Germinal center (tissue), 1 donor: ENCODE measurements at regions not wholly inside any gene's neighbourhood (a gene's known extent, or its start where the extent isn't known, plus 50 kb on each side); places are given as distances from the start of the nearest gene placed in this dataset.

ENCODE experiments used
- DNase-seq: peaks from one replicate; pipeline ENCODE4 v3.0.0; 2012; ENCODE audit warnings: mixed read lengths, low spot score

DNA sequence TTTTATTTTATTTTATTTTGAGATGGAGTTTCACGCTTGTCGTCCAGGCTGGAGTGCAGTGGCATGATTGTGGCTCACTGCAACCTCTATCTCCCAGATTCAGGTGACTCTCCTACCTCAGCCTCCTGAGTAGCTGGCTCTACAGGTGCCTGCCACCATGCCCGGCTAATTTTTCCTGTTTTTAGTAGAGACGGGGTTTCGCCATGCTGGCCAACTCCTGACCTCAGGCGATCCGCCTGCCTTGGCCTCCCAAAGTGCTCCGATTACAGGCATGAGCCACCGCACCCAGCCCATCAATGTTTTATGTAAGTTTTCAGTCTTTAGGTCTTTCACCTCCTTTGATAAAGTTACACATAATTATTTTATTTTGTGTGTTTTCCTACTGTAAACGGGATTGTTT, 154.6 kb downstream of the COPRS start:
- DNase-seq, result no peak

DNA sequence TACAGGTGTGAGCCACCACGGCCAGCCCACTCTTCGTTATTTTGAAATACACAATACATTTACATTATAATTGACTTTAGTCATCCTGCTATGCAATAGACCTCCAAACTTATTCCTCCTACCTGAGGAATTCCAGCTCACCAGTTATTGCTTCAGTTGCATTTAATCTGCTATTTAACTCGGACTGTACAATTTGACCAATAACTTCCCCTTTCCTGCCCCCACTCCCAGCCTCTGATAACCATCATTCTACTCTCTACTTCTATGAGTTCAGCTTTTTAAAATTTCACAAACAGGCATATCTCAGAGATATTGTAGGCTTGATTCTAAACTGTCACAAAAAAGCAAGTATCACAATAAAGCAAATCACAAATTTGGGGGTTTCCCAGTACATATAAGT, 157.0 kb downstream of the COPRS start:
- no peak for DNase-seq

DNA sequence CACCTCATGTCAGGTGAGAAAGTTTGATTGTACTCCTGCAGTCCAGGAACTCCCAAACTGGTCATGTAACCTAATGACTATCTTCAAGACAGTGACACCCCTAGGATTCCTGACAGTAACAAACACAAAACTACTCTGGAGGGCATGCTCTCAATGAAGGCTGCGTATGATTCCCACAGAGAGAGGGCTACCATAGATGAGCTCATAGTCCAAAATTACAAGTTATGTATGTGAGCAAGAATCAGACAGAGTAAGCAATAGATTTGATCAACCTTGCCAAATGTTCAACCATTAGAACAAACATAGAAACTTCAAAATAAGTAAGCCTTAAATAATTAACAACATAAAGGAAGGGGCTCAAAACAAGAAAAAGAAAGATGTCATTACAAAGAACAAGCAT, 158.1 kb downstream of the COPRS start:
- DNase-seq, result no peak

DNA sequence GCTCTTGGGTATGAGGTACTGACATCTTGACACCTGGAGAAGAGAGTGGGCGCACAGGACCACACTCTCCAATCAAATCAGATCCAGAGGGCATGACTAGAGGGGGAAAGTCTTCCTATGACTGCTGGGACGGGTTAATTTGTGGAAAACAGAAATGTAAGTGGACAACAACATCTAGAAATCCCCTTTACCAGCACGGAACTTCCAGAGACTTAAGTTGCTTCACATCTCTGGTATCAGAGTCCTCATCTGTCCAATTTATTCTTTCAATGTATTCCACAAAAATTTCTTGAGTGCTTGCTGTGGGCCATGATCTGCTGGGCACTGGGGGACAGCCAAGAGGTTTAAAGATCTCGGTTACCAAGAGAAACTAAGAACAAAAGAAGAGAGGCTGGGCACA, 159.2 kb downstream of the COPRS start:
- no peak for DNase-seq

DNA sequence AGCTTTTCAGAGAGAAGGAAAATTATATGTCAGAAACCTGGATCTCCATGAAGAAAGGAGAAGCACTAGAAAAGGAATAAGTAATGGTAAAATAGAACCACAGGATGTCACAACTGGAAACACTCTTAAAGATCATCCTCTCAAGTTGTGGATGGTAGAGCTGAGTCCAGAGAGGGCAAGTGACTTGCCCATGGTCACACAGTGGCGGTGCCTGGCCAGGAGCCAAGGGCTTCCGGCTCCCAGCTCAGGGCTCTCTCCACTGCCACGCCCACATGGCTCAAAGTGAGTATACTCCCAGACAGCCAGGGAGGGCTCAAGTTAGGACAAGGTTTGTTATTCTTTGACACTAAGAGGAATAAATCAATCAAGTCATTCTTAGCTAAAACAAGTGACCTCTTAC, 159.8 kb downstream of the COPRS start:
- no peak for DNase-seq

DNA sequence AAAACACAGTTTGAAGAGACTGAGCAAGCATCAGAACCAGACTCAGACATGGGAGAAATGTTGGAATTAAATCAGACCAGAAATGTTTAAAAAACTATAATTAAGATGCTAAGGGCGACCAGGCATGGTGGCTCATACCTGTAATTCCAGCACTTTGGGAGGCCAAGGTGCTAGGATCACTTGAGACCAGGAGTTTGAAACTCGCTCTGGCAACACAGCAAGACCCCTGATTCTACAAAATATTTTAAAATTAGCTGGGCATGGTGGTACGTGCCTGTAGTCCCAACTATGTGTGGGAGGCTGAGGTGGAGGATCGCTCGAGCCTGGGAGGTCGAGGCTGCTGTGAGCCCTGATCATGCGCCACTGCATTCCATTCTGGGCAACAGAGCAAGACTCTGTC, 160.3 kb downstream of the COPRS start:
- DNase-seq, result no peak

DNA sequence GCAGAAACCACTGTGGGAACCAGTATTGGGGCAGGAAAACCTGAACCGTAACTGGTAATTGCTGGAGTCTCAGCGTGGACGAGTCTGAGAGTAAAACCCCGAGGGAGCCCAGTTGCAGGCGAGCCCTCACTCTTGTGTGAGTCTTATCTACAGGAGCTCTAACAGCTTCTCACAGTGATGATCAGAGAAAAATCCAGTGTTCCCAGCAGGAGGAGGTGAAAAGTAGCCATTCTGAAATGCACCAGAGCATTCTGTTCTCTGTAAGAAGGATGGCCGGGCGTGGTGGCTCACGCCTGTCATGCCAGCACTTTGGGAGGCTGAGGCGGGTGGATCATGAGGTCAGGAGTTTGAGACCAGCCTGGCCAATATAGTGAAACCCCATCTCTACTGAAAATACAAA, 161.2 kb downstream of the COPRS start:
- DNase-seq, result no peak

DNA sequence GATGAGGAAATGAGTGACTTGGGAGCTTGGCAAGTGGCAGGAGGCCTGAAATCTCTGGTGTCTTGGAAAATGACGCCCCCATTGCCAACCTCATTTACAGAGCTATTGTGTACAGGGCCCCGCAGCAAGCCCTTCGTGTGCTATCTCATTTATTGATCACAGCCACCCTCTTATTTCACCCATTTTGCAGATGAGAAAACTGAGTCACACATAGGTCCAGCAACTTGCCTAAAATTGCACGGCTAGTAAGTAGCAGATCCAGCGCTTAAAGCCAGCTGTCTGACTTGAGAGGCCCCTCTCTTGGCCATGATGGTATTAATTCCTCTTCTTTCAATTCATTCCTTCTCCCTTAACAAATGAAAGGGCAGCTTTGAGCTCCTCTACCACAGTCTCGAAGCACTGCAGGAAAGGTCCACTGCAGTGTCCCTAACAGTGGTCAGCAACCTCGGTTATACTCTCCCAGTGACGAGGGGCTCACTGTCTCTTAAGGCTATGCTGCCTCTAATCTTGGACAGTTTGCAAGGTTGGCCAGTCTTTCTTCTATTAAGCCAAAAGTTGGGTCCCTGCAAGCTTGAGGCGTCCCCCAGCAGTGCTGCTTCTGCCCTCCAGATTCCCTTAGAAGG, 162.2 kb downstream of the COPRS start:
- no peak for DNase-seq

DNA sequence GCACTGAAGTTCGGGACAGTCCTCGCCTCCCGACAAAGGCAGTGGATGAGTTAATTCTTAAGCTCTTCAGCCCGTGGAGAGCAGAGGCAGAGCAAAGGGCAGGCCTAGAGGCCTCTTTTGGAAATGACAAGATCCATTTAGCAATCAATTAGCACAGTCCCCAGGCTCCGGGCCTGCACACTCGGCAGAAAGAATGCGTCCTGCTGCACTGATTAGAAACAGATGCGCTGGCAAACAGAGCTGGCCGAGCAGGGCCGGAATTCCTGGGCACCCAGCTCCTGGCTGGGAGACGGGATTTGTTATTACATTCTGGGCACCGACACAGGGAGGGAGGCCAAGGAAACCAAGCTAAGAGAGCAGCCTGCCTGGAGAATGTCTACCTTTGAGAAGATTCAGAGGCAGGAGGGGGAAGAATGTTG, 162.9 kb downstream of the COPRS start:
- DNase-seq, result no peak

DNA sequence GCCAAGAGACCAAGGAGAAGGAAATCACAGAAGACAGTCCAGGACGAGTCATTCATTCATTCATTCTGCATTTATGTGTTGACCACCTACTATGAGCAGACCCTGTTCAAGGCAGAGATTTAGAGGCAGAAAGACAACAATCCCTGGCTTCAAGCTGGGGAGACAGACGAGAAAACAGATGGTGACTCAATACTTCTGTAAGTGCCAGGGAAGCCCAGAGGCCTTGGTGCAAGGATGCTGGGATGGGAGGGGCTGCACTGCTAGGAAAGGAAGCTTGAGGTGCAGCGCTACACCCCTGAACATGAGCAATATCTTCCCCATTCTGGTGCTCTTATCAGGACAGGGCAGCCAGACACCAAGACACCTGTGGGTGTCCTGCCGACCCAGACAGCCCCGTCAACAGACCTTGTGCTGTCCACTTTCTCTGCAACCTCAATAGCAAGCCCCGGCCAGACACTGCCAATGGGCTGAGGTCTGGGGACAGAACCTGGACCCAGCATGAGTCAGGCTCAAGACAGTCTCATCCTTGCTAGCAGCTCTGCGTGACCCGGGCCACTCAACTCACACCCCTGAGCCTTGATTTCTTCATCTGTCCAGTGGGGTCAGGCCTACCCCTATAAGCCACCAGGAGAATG, 163.5 kb downstream of the COPRS start:
- DNase-seq, result no peak

DNA sequence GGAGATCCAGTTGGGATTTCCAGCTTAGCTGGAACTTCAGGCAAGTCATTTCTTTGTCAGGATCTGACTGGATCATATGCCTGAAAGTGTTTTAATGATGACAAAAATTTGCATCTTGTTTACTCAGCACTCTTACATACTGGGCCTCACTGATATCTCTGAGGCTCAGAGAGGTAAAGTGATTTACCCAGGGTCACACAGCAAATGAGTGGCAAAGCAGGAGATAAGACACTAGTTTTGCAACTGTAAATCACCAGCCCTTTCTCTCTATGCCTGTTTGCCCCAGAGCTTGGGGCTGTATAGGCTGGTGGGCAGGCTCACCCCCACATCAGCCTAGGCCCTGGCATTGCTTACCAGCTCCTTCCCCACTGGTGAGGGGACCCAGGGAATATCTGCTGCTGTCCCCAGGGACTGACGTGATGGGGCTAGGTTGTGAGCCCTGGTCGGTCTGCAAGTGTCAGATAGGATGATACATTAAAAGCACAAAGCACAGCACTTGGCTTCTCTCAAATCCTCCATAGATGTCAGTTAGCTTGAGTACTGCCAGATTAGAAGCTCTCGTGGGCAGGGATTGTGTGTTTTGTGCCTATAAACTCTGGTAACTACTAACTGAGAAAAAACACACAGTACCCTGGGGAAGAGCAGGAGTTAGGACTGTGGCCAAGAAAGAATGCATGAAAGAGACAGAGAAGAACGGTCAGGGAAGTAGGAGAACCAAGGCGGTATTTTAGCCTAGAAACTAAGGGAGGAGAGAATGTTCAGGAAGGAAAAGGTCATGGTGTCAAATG, 165.4 kb downstream of the COPRS start:
- no peak for DNase-seq

DNA sequence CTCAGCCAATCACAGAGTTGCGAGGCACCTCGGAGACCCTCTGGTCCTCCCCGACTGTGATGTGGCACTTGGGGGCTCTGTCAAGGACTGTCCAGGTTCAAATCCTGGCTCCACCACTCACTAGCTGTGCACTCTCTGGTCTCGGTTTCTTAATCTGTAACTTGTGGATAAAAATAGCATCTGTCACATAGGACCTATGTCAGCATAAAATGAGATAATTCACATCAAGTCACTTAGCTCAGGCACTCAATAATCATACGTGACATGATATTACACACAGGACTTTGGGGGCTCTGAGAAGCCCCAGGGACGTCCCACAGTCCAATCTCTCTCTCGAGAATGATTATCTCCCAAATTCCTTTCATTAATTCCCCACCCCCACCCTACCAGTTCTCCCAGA, 166.4 kb downstream of the COPRS start:
- no peak for DNase-seq

DNA sequence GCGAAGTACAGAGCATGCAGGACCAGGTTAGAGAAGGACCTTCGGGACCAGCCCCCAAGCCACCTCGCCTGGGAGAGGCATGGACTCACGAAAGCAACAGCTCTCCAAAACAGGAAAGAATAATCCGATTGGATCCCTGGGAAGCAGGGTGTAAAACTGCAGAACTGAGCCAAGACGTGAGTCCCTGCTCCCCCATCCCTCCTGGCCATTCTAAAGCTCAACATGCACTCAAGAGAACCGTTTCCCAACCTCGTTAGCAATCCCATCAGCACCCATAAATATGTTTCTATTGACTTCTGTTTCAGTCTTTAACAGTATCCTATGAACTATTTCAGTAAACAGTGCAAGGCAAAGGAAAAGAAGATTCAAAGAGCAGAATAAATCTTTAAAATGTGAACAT, 167.0 kb downstream of the COPRS start:
- no peak for DNase-seq

DNA sequence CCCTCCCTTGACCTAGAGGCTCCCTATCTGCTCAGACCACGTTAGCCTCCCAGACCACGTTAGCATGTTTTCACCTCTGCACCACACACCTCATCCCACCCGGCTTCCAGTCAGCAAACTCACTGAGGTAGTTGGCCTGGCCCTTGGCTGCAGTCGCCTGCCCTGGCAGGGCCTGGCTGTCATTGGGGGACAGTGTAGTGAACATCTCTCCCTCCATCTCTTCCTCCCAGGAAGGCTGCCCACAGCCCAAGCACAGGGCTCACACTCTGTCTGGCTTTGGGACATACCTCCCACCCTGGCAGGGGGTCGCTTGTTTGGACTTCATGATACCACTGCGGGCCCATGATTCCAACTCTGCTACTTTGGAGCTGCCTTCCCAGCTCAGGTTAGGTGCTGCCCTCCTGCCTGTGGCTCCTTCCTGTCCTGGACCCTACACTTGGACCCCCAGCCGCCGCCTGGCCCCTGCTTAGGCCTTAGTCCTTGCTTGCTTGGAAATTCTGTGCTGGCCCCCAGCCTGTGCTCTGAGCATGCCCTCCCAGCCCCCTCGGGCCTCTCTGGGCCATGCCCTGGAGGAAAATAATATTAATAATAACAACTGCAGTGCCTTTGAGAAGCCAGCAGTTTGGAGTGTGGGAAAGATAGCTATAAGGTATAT, 167.7 kb downstream of the COPRS start:
- DNase-seq, result no peak

DNA sequence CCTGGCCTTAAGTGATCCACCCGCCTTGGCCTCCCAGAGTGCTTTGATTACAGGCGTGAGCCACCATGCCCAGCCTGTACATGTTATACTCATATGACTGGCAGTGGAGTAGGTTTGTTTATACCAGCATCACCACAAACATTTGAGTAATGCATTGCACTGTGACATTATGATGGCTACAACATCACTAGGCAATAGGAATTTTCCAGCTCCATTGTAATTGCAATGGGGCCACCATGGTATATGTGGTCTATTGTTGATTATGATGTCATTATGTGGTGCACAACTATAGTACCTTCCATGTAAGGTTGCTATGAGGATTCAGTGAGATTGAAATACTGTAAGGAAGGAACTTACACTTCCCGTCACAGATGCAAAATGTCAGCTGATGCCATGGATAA, 168.9 kb downstream of the COPRS start:
- DNase-seq, result no peak

DNA sequence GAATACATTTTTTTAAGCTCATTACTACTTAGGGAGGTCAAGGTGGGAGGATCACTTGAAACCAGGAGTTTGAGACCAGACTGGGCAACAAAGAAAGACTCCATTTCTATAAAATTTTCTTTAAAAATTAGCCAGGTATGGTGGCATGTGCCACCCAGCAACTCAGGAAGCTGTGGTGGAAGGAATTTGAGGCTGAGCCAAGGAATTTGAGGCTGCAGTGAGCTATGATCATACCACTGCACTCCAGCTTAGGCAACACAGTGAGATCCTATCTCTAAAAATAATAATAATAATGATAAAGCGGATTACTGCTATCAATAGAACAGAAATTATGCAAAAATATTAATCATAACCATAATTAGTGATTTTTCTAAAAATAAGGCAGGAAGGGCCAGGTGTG, 170.3 kb downstream of the COPRS start:
- DNase-seq, result no peak

DNA sequence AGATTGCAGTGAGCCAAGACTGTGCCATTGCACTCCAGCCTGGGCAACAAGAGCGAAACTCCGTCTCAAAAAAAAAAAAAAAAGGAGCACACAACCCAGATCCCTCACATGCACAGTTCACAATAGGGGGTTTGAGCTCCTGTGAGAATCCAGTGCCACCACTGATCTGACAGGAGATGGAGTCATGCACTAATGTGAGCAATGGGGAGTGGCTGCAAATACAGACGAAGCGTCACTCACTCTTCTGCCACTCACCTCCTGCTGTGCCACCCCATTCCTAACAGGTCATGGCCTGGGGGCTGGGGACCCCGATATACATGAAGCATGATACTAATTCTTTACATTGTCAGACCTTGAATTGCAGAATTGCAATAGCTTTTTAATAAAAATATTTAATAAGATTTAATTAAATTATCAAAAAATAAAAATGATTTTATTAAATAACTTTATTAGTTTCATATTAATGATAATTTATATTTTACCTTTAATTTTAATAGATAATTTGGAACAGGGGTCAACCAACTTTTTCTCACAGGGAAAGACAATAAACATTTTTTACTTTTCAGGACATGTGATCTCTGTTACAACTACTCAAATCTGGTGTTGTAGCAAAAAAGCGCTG, 171.4 kb downstream of the COPRS start:
- no peak for DNase-seq

DNA sequence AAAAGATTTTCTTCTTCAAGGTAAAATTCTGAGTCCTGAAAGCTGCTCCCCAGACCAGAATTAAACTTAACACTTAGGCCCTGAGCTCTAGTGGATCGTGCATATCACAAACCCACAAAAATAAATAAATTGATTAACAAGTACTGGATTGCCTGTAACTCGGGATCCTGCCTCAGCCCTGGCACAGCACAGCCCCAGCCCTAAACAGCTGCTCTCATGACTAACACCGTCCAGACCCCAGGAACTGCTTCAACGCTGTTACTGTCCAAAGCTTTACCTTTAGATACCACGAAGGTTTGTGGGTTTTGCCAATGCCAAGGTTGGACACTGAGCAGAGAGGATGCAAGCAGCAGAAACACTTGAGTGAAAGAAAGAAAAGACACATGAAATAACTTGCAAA, 172.5 kb downstream of the COPRS start:
- DNase-seq, result no peak

DNA sequence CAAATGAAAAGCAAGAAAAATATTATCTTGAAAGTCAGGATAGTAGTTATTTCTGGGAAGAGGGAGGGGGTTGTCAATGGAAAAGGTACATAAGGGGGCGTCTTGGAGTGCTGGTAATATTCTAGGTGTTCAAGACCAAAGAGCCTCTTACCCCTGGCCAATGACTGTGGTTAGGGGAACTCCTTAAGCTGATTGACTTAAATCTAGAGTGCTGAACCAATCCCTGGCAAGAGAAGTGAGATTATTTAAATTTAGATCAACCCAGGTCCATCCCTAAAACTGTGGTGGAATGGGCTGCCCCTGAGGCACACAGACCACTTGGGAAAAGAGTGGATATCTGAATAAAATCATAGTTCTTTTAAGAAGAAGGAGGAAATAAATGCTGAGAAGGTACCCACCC, 174.1 kb downstream of the COPRS start:
- DNase-seq, result no peak

DNA sequence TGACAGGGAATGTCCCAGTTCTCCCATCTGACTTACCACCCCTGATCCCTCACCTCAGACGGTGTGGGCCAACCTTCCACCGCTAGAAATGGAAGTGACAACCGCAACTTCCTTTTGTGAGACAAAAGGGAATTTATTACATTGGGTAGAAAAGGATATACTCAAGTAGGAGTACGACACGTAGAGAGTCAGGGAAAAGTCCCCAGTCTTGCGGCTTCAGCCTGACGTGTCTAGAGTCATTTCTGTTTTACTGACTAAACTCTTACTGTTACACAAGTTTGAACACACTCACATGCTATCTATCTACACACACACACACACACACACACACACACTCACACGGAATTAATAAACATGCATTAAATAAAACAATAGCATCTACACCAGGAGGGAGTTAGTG, 178.9 kb downstream of the COPRS start:
- DNase-seq, result no peak

DNA sequence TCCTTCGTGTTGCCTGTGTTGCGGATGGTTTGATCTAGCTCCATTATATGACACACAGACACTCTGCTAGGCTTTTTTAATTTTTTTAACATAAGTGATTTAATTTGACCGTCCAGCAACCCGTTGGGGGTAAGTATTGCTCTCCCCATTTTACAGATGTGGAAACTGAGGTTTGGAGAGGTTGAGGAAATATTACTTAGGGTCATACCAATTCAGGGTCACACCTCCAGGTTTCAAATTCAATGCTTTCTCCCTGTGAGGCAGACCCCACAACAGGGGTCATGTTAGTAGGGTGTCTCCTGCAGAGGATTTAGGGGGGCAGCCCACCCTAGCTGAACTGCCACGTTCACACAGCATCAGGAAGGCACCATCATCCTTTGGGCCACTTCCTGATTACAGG, 179.4 kb downstream of the COPRS start:
- DNase-seq, result no peak

DNA sequence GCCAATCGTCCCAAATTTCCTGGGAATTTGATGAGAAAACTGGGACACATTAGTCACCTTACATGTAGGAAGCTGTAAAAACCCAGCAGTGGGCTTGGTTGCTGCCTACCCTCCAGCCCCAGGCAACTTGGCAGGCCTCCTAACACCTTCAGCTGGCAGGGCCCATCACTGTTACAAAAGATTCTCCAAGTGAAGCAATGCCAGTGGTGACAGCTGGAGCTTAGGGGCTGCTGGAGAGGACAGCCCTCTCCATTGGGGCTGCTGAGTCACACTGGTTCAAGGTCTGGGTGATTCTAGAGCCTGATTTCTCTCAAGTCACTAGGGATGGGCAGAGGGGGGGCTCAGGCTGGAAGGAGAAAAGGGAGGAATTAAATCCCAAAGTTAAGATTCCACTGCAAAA, 180.6 kb downstream of the COPRS start:
- no peak for DNase-seq

DNA sequence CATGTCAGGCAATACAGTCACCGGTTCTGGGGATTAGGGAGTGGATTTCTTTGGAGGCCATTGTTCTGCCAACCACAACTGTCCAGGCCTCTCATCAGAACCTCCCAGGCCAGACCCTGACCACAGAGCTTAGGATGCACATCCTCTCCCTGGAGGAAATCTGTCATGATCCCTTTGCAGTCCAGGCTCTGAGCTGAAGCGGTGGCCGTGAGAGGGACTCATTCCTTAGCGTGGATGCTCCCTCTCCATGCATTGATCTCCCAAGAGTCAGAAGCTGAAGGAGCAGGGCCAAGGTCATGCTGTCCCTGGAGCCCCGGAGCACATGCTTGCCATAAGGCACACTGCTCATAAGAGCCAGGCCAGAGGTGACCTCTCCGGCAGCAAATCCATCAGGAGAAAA, 181.4 kb downstream of the COPRS start:
- DNase-seq, result no peak
